Fibroblast of lung (primary cell): ENCODE measurements at regions not wholly inside any gene's neighbourhood (a gene's known extent, or its start where the extent isn't known, plus 50 kb on each side); places are given as distances from the start of the nearest gene placed in this dataset.

Experiments
- DNase-seq, 2 donors: peaks; one replicate each; pipeline versions ENCODE4 v3.0.0 to v3.0.0-alpha.2; 2010; ENCODE audit warnings: low read depth in 2 of 2
- H2AFZ ChIP-seq: 2 replicates; pipeline ENCODE4 v1.5.1; 2012; ENCODE audit warnings: low read length, control low read depth, inconsistent platforms
- H3K27ac ChIP-seq: 2 replicates; pipeline ENCODE4 v1.5.1; 2011; ENCODE audit warnings: low read length, control low read depth; ENCODE audit not compliant: insufficient read depth
- H3K27me3 ChIP-seq: 2 replicates; pipeline ENCODE4 v1.5.1; 2011; ENCODE audit warnings: mild to moderate bottlenecking, low read length; ENCODE audit not compliant: control insufficient read depth, insufficient read depth
- H3K36me3 ChIP-seq: 2 replicates; pipeline ENCODE4 v1.5.1; 2011; ENCODE audit warnings: low read length; ENCODE audit not compliant: control insufficient read depth, insufficient read depth
- H3K4me1 ChIP-seq: 2 replicates; pipeline ENCODE4 v1.5.1; 2011; ENCODE audit warnings: low read length; ENCODE audit not compliant: control insufficient read depth, insufficient read depth; ENCODE audit errors: extremely low read depth
- H3K4me2 ChIP-seq: 2 replicates; pipeline ENCODE4 v1.5.1; 2011; ENCODE audit warnings: low read length, control low read depth; ENCODE audit not compliant: insufficient read depth; ENCODE audit errors: extremely low read depth
- H3K4me3 ChIP-seq, 4 experiments: fragments of 200-600 bp in 1 of 4; sonication (generic) in 1 of 4; replicated peaks in 1 of 4; 2 replicates each; pipeline ENCODE4 v1.5.1; 2011 to 2016; ENCODE audit warnings: low read length in 4 of 4, low read depth in 3 of 4, mild to moderate bottlenecking in 3 of 4, control low read depth in 2 of 4, inconsistent platforms in 1 of 4, mixed read lengths in 1 of 4; ENCODE audit not compliant: insufficient read depth in 1 of 4; ENCODE audit errors: control extremely low read depth in 1 of 4
- H3K79me2 ChIP-seq: 2 replicates; pipeline ENCODE4 v1.5.1; 2012; ENCODE audit warnings: mild to moderate bottlenecking, low read length, inconsistent platforms; ENCODE audit not compliant: control insufficient read depth, insufficient read depth
- H3K9ac ChIP-seq: 2 replicates; pipeline ENCODE4 v1.5.1; 2011; ENCODE audit warnings: mild to moderate bottlenecking, low read length, control low read depth; ENCODE audit not compliant: insufficient read depth
- H3K9me3 ChIP-seq: 2 replicates; pipeline ENCODE4 v1.5.1; 2012; ENCODE audit warnings: low read depth, low read length; ENCODE audit not compliant: control insufficient read depth, insufficient read depth
- H4K20me1 ChIP-seq: 2 replicates; pipeline ENCODE4 v1.5.1; 2011; ENCODE audit warnings: low read length; ENCODE audit not compliant: control insufficient read depth, insufficient read depth; ENCODE audit errors: extremely low read depth
- EZH2 ChIP-seq: IDR thresholded peaks from 2 replicates; pipeline ENCODE4 v1.5.1; 2012; ENCODE audit warnings: low read length, control low read depth, mild to moderate bottlenecking; ENCODE audit errors: missing control alignments
- TF ChIP-seq, protein P1 (sequence below), 2 donors: IDR thresholded peaks in 1 of 2; conservative IDR thresholded peaks in 1 of 2; 1 replicate in 1 of 2; 2 replicates in 1 of 2; pipeline ENCODE4 v1.5.1; 2011 to 2012; ENCODE audit warnings: low read length in 2 of 2, control low read depth in 1 of 2, inconsistent platforms in 1 of 2, low read depth in 1 of 2, mild to moderate bottlenecking in 1 of 2

DNA sequence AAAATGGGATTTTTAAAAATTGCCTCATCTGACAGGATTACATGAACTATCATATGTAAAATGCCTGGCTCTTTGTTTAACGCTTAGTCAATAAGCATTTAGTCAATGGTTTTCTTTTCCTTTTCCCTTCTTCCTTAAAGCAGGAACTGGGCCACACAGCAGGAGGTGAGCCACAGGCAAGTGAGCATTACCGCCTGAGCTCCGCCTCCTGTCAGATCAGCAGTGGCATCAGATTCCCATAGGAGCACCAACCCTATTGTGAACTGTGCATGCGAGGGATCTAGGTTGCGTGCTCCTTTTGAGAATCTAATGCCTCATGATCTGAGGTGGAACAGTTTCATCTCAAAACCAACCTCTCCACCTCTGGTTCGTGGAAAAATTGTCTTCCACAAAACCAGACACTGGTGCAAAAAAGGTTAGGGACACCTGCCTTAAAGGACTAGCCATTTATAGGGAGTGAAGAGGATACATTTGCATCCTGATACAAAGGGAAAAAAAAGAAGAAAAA lies 306.1 kb downstream of the FBXW7 start:
- no peaks in the 10 kb centered on the region for H3K79me2 ChIP-seq
- H2AFZ ChIP-seq = no peak overlapping the region
- no peak overlapping the region for H3K4me2 ChIP-seq
- H3K27ac ChIP-seq = no peak overlapping the region
- H3K9ac ChIP-seq = no peak overlapping the region
- no peak for DNase-seq
- no peaks in the 10 kb centered on the region for H3K36me3 ChIP-seq
- no peaks in the 10 kb centered on the region for H3K9me3 ChIP-seq
- H3K4me1 ChIP-seq = no peaks in the 10 kb centered on the region
- no peaks in the 10 kb centered on the region for H3K27me3 ChIP-seq
- TF ChIP-seq, protein P1, sequence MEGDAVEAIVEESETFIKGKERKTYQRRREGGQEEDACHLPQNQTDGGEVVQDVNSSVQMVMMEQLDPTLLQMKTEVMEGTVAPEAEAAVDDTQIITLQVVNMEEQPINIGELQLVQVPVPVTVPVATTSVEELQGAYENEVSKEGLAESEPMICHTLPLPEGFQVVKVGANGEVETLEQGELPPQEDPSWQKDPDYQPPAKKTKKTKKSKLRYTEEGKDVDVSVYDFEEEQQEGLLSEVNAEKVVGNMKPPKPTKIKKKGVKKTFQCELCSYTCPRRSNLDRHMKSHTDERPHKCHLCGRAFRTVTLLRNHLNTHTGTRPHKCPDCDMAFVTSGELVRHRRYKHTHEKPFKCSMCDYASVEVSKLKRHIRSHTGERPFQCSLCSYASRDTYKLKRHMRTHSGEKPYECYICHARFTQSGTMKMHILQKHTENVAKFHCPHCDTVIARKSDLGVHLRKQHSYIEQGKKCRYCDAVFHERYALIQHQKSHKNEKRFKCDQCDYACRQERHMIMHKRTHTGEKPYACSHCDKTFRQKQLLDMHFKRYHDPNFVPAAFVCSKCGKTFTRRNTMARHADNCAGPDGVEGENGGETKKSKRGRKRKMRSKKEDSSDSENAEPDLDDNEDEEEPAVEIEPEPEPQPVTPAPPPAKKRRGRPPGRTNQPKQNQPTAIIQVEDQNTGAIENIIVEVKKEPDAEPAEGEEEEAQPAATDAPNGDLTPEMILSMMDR (conservative IDR thresholded peaks at IDR 0.05 in 1 of 2, IDR thresholded peaks at IDR 0.05 in 1 of 2; ENCODE audit: low read depth in 1 of 2, low read length in 2 of 2) = no peak
- TF ChIP-seq EZH2 = no peak
- H3K4me3 ChIP-seq = no peak overlapping the region
- no peaks in the 10 kb centered on the region for H4K20me1 ChIP-seq

DNA sequence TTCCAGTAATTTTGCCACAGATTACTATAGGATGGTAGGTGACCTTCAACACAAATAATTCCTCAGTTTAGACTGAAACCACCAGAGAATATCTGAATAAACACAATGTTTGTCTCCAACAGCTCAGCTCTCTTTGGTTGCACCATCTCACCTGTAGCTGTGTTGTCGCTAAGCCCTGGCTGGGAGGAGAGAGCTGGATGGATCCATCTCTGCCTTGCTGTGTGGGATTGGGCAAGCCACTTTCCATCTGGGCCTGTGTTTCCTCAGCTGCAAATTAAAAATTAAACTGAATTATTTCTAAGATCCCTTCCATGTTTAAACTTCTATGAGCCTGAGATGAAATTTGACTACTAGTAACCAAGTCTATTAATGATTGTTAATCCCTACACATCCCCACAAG lies 310.2 kb downstream of the FBXW7 start:
- TF ChIP-seq, protein P1 (conservative IDR thresholded peaks at IDR 0.05 in 1 of 2, IDR thresholded peaks at IDR 0.05 in 1 of 2; ENCODE audit: low read depth in 1 of 2, low read length in 2 of 2) = no peak
- no peak for TF ChIP-seq EZH2
- Histone ChIP-seq H3K79me2 (no peaks in the 10 kb centered on the region), H3K9ac (no peak overlapping the region), H3K27ac (no peak overlapping the region), H3K9me3 (no peaks in the 10 kb centered on the region), H3K4me1 (no peaks in the 10 kb centered on the region), H4K20me1 (no peaks in the 10 kb centered on the region), H3K4me2 (no peak overlapping the region), H2AFZ (no peak overlapping the region), H3K27me3 (no peaks in the 10 kb centered on the region), H3K4me3 (no peak overlapping the region), H3K36me3 (no peaks in the 10 kb centered on the region)
- no peak for DNase-seq

DNA sequence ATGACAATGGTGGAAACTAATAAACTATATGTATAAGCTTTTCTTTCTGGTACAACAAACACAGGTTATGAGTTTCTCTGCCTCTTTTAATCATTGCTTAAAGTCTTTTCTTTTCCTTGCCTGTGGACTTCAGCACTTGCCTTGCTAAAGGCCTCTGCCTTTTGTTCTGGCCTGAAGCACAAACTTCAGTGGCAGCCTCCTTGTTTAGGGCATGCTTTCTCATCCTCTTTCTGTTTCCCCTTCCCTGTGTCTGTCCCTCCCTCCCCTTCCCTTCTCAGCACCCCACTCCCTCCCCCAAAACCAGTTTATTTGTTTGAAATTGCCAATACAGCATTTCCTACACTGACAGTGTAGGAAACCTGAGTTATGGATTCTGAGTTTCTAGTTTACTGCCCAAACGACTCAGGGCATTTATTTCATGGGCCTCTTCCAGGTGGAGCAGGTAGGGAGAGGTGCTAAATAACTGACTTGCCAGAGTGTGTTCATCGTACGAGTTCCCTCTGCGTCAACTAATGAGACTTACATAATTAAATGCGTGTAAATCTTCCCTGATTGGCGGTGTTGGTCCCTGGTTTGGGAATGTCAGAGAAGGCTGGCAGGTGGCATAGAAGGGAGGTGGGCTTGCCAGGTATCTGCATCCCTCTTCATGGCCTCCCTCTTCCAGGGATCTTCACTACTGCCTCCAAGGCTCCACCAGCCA lies 311.0 kb downstream of the FBXW7 start:
- H4K20me1 ChIP-seq = no peaks in the 10 kb centered on the region
- no peak for DNase-seq
- TF ChIP-seq, protein P1 (conservative IDR thresholded peaks at IDR 0.05 in 1 of 2, IDR thresholded peaks at IDR 0.05 in 1 of 2; ENCODE audit: low read depth in 1 of 2, low read length in 2 of 2) = no peak
- no peak for TF ChIP-seq EZH2
- H3K9ac ChIP-seq = no peak overlapping the region
- H3K9me3 ChIP-seq = no peaks in the 10 kb centered on the region
- no peak overlapping the region for H3K4me3 ChIP-seq
- no peaks in the 10 kb centered on the region for H3K4me1 ChIP-seq
- no peak overlapping the region for H3K4me2 ChIP-seq
- H3K27ac ChIP-seq = no peak overlapping the region
- H3K79me2 ChIP-seq = no peaks in the 10 kb centered on the region
- H3K27me3 ChIP-seq = no peaks in the 10 kb centered on the region
- no peaks in the 10 kb centered on the region for H3K36me3 ChIP-seq
- H2AFZ ChIP-seq = no peak overlapping the region
